HG03457 (cell line): ENCODE measurements at regions not wholly inside any gene's neighbourhood (a gene's known extent, or its start where the extent isn't known, plus 50 kb on each side); places are given as distances from the start of the nearest gene placed in this dataset.

Source experiments
- ATAC-seq: cut with Tn5 transposase; IDR thresholded peaks from one replicate; pipeline ENCODE4 v1.9.1; 2021; ENCODE audit warnings: moderate number of reproducible peaks; ENCODE audit not compliant: unreplicated experiment

DNA sequence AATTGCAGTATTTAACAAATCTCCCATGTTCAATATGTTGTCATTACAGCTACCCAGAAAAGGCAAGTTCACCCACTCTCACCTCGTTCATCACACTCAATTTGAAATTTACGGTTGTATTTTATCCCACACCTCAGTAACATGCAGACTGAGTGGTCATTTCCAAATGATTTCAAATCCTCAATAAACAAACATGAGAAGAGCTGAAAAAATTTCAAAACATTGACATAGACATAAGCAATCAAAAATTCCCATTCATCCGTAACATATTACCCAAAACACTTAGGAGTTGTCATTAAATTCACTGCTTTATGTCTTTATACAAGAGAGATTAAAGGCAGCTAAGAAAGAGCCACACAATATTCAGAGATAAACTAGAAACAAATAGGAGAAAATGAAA lies 61.7 kb upstream of the NEBL start:
- ATAC-seq = no peak

- no peak for ATAC-seq
Measured at GRCh38 chr10:20958225-20958624, 61.1 kb upstream of the NEBL start.

GRCh38 chr10:20957744-20958143 lies 60.6 kb upstream of the NEBL start:
- no peak for ATAC-seq

- no peak for ATAC-seq
Measured at GRCh38 chr10:20956843-20957242, 59.7 kb upstream of the NEBL start.

GRCh38 chr10:20955355-20955893 lies 58.3 kb upstream of the NEBL start:
- ATAC-seq = no peak

DNA sequence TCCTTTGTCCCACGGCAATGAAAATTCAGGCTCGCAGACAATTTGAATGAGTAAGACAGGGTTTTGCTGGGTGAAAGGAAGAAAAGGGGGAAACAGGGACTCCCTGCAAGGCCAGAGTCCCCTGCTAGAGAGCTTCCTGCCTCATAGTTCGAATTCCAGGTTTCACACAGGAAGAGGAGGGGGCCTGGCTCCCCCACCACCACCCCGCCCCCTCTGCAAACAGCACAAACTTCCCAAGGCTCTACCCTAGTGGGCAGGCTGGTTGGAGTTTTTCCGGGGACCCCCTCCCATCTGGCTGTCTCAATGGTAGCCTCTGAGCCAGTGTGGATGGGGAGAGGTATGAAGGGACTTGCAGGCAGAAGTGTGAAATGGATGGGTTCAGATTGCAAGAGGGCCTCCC lies 57.4 kb upstream of the NEBL start:
- ATAC-seq = no peak

DNA sequence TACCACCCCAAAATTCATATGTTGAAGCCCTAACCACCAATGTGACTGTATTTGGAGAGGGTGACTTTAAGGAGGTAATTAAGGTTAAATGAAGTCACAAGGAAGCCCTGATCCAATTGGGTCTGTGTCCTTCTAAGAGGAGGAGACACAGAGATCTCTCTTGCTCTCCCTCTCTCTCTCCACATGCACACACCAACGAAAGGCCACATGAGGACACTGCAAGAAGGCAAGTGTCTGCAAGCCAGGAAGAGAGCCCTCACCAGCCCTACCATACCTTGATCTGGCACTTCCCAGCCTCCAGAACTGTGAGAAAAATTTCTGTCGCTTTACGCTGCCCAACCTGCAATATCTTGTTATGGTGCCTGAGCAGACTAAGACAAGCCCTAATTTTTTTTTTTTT lies 56.0 kb upstream of the NEBL start:
- no peak for ATAC-seq

DNA sequence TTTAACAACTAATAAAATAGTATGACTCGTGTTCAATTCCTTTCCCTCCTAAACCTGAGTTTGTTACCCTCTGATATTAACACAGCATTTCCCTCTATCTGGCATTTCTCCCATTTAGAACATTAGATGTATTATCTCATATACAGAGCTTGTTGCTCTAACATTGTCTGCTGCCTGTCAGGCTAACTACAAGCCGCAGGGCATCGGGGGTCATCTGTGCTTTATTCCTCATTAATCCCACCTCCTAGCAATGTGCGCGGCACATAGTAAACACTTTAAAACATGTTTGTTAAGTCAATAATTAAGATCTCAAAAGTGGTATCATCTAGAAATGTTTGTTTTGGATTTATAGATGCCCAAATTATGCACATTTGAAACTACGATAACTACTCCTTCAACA lies 52.9 kb upstream of the NEBL start:
- ATAC-seq = no peak

GRCh38 chr10:20948686-20949327 lies 51.7 kb upstream of the NEBL start:
- ATAC-seq = peak; percentile 63
